HPDE6-E6E7 (cell line): ENCODE measurements at regions not wholly inside any gene's neighbourhood (a gene's known extent, or its start where the extent isn't known, plus 50 kb on each side); places are given as distances from the start of the nearest gene placed in this dataset.

Source experiments
- DNase-seq: peaks from one replicate; pipeline ENCODE4 v3.0.0; 2011; ENCODE audit warnings: missing footprints; ENCODE audit errors: extremely low spot score

GRCh38 chr3:17800232-17800631 lies 57.8 kb upstream of the TBC1D5 start:
- DNase-seq: no peak

GRCh38 chr3:17799312-17799711 lies 56.9 kb upstream of the TBC1D5 start:
- no peak for DNase-seq

GRCh38 chr3:17798000-17798399 lies 55.6 kb upstream of the TBC1D5 start:
- DNase-seq: no peak

- no peak for DNase-seq
Observed at GRCh38 chr3:17795711-17796110, 53.3 kb upstream of the TBC1D5 start.

GRCh38 chr3:17795280-17795679 lies 52.8 kb upstream of the TBC1D5 start:
- no peak for DNase-seq

GRCh38 chr3:17793542-17794195 lies 51.2 kb upstream of the TBC1D5 start:
- no peak for DNase-seq
